SU-DHL-6 (cell line): ENCODE measurements at regions not wholly inside any gene's neighbourhood (a gene's known extent, or its start where the extent isn't known, plus 50 kb on each side); places are given as distances from the start of the nearest gene placed in this dataset.

Experiments used
- CTCF ChIP-seq: fragments of 200-600 bp; sonication (generic); IDR thresholded peaks from one replicate; pipeline ENCODE4 v1.5.1; 2017; ENCODE audit warnings: antibody characterized with exemption, mild to moderate bottlenecking, low read length, moderate library complexity; ENCODE audit not compliant: insufficient read depth, poor library complexity, severe bottlenecking
- EZH2phosphoT487 ChIP-seq: fragments of 200-600 bp; sonication (generic), shearing (Covaris generic); conservative IDR thresholded peaks from 2 replicates; pipeline ENCODE4 v1.6.1; 2018; ENCODE audit warnings: mild to moderate bottlenecking, antibody characterized with exemption, low read length, moderate library complexity, mixed read lengths

- no peak for TF ChIP-seq EZH2phosphoT487
- no peak for TF ChIP-seq CTCF
Observed at GRCh38 chr15:29596266-29596665, 226.0 kb downstream of the TJP1 start.
